GM23338 (cell line): ENCODE measurements at regions not wholly inside any gene's neighbourhood (a gene's known extent, or its start where the extent isn't known, plus 50 kb on each side); places are given as distances from the start of the nearest gene placed in this dataset.

Experiments
- ATAC-seq: fragments of 200-7000 bp; cut with Tn5 transposase; 3 replicates; pipeline ENCODE4 v1.9.1; 2020
- DNase-seq: peaks from one replicate; pipeline ENCODE4 v3.0.0-alpha.2; 2015; ENCODE audit warnings: low spot score
- H2AFZ ChIP-seq: fragments of 200-600 bp; sonication (generic); 2 replicates; pipeline ENCODE4 v1.8.0; 2016; ENCODE audit warnings: antibody characterized with exemption, mild to moderate bottlenecking, moderate library complexity
- H3F3A ChIP-seq: fragments of 200-600 bp; sonication (generic); replicated peaks from 2 replicates; pipeline ENCODE4 v1.8.0; 2017; ENCODE audit warnings: antibody characterized with exemption, mixed run types, low read depth
- H3K27ac ChIP-seq: fragments of 200-600 bp; sonication (generic); 2 replicates; pipeline ENCODE4 v1.6.1; 2016; ENCODE audit warnings: low read depth
- H3K27me3 ChIP-seq: fragments of 200-600 bp; sonication (generic); 2 replicates; pipeline ENCODE4 v1.8.0; 2016; ENCODE audit warnings: mild to moderate bottlenecking, mixed run types, moderate library complexity; ENCODE audit not compliant: insufficient read depth
- H3K36me3 ChIP-seq: fragments of 200-600 bp; sonication (generic); 2 replicates; pipeline ENCODE4 v1.8.0; 2016; ENCODE audit warnings: mild to moderate bottlenecking; ENCODE audit not compliant: insufficient read depth
- H3K4me1 ChIP-seq: fragments of 200-600 bp; sonication (generic); 2 replicates; pipeline ENCODE4 v1.8.0; 2016; ENCODE audit warnings: mild to moderate bottlenecking, moderate library complexity; ENCODE audit not compliant: insufficient read depth
- H3K4me2 ChIP-seq: fragments of 200-600 bp; sonication (generic); 2 replicates; pipeline ENCODE4 v1.7.1; 2017; ENCODE audit warnings: mixed run types
- H3K4me3 ChIP-seq: fragments of 200-600 bp; sonication (generic); 2 replicates; pipeline ENCODE4 v1.6.1; 2016; ENCODE audit warnings: mixed run types
- H3K79me2 ChIP-seq: fragments of 200-600 bp; sonication (generic); replicated peaks from 2 replicates; pipeline ENCODE4 v1.8.0; 2017; ENCODE audit warnings: mild to moderate bottlenecking; ENCODE audit not compliant: insufficient read depth
- H3K9me2 ChIP-seq: fragments of 200-600 bp; sonication (generic); 2 replicates; pipeline ENCODE4 v1.8.0; 2017; ENCODE audit not compliant: insufficient read depth
- H4K20me1 ChIP-seq: fragments of 200-600 bp; sonication (generic); replicated peaks from 2 replicates; pipeline ENCODE4 v1.8.0; 2017; ENCODE audit warnings: mild to moderate bottlenecking; ENCODE audit not compliant: insufficient read depth
- H3K27ac Mint-ChIP-seq: 2 replicates; pipeline ENCODE4 v1.8.0; 2020; ENCODE audit warnings: inconsistent platforms, mild to moderate bottlenecking, moderate library complexity, mixed read lengths
- H3K27me3 Mint-ChIP-seq: 3 replicates; pipeline ENCODE4 v1.8.0; 2022; ENCODE audit warnings: low read depth, mild to moderate bottlenecking, moderate library complexity, mixed read lengths, inconsistent platforms; ENCODE audit not compliant: insufficient read depth, poor library complexity
- H3K36me3 Mint-ChIP-seq: 3 replicates; pipeline ENCODE4 v1.8.0; 2021; ENCODE audit warnings: low read depth, mild to moderate bottlenecking, inconsistent platforms, moderate library complexity, mixed read lengths
- H3K4me1 Mint-ChIP-seq: 3 replicates; pipeline ENCODE4 v1.8.0; 2020; ENCODE audit warnings: mild to moderate bottlenecking, inconsistent platforms, mixed read lengths
- H3K4me3 Mint-ChIP-seq: 3 replicates; pipeline ENCODE4 v1.8.0; 2021; ENCODE audit warnings: moderate library complexity, mild to moderate bottlenecking, inconsistent platforms, mixed read lengths
- H3K9me3 Mint-ChIP-seq: 3 replicates; pipeline ENCODE4 v1.8.0; 2020; ENCODE audit warnings: moderate library complexity, mild to moderate bottlenecking, inconsistent platforms, mixed read lengths
- CREB1 ChIP-seq: fragments of 250-450 bp; sonication (Bioruptor Pico); IDR thresholded peaks from 2 replicates; pipeline ENCODE4 v1.5.0; 2020; ENCODE audit warnings: low read depth, mild to moderate bottlenecking, moderate library complexity
- EZH2 ChIP-seq: fragments of 200-600 bp; sonication (generic); IDR thresholded peaks from one replicate; pipeline ENCODE4 v1.8.0; 2017; ENCODE audit warnings: antibody characterized with exemption, mild to moderate bottlenecking, low read depth; ENCODE audit not compliant: unreplicated experiment
- EZH2phosphoT487 ChIP-seq: fragments of 200-600 bp; sonication (generic); IDR thresholded peaks from one replicate; pipeline ENCODE4 v1.8.1; 2018; ENCODE audit warnings: antibody characterized with exemption; ENCODE audit not compliant: unreplicated experiment
- JUNB ChIP-seq: IDR thresholded peaks from one replicate; pipeline ENCODE4 v1.6.1; 2016; ENCODE audit warnings: antibody characterized with exemption; ENCODE audit not compliant: unreplicated experiment
- NANOG ChIP-seq: IDR thresholded peaks from 2 replicates; pipeline ENCODE4 v1.6.1; 2016; ENCODE audit warnings: antibody characterized with exemption, borderline replicate concordance
- STAT1 ChIP-seq: IDR thresholded peaks from one replicate; pipeline ENCODE4 v1.6.1; 2016; ENCODE audit warnings: antibody characterized with exemption; ENCODE audit not compliant: unreplicated experiment
- ZNF331 ChIP-seq: fragments of 250-450 bp; sonication (Bioruptor Pico); IDR thresholded peaks from 2 replicates; pipeline ENCODE4 v1.5.0; 2020; ENCODE audit warnings: low read depth, mild to moderate bottlenecking, moderate library complexity
- TF ChIP-seq, protein P1 (sequence below), 2 experiments: fragments of 200-600 bp in 1 of 2; sonication (generic) in 1 of 2; conservative IDR thresholded peaks; 2 replicates each; pipeline versions ENCODE4 v1.5.1 to v1.6.1; 2016 to 2017; ENCODE audit warnings: antibody characterized with exemption in 2 of 2, low read depth in 2 of 2, mild to moderate bottlenecking in 2 of 2, moderate library complexity in 1 of 2
- TF ChIP-seq, protein P2 (sequence below): IDR thresholded peaks from 2 replicates; pipeline ENCODE4 v1.6.1; 2016; ENCODE audit warnings: antibody characterized with exemption
- TF ChIP-seq, protein P3 (sequence below): IDR thresholded peaks from one replicate; pipeline ENCODE4 v1.6.1; 2018; ENCODE audit warnings: antibody characterized with exemption; ENCODE audit not compliant: unreplicated experiment

DNA sequence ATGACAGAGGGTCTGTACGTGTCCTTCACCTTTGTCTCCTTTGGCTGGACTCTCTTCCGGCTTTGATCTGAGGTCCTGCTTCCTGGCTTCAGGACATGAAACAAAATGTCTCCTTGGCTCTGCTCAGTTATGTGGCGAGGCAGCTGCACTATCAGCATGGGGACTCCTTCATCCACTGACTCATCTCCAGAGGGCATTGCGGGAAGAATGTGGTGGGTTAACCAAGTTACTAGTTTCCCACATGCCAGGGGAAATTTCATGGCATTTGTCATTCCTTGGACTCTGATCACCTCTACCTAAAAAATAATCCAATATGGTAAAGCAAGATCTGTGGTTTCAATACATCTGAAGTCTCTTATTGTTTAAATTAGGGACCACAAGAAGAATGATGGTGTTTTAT is 259.7 kb downstream of the MED10 start:
- no peaks in the 10 kb centered on the region; the same call in 2 of the 3 replicates for H3K4me1 Mint-ChIP-seq
- Histone ChIP-seq H3K36me3 (no peaks in the 10 kb centered on the region), H3F3A (no peaks in the 10 kb centered on the region), H3K9me2 (no peaks in the 10 kb centered on the region; the same call in 1 of the 2 replicates), H3K79me2 (no peaks in the 10 kb centered on the region), H3K27ac (no peak overlapping the region), H3K4me3 (no peak overlapping the region), H3K4me1 (no peaks in the 10 kb centered on the region), H3K27me3 (no peaks in the 10 kb centered on the region), H4K20me1 (no peaks in the 10 kb centered on the region), H3K4me2 (no peak overlapping the region), H2AFZ (no peak overlapping the region)
- TF ChIP-seq, protein P1, sequence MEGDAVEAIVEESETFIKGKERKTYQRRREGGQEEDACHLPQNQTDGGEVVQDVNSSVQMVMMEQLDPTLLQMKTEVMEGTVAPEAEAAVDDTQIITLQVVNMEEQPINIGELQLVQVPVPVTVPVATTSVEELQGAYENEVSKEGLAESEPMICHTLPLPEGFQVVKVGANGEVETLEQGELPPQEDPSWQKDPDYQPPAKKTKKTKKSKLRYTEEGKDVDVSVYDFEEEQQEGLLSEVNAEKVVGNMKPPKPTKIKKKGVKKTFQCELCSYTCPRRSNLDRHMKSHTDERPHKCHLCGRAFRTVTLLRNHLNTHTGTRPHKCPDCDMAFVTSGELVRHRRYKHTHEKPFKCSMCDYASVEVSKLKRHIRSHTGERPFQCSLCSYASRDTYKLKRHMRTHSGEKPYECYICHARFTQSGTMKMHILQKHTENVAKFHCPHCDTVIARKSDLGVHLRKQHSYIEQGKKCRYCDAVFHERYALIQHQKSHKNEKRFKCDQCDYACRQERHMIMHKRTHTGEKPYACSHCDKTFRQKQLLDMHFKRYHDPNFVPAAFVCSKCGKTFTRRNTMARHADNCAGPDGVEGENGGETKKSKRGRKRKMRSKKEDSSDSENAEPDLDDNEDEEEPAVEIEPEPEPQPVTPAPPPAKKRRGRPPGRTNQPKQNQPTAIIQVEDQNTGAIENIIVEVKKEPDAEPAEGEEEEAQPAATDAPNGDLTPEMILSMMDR (conservative IDR thresholded peaks at IDR 0.05; ENCODE audit: low read depth in 2 of 2), result no peak
- TF ChIP-seq, protein P2, sequence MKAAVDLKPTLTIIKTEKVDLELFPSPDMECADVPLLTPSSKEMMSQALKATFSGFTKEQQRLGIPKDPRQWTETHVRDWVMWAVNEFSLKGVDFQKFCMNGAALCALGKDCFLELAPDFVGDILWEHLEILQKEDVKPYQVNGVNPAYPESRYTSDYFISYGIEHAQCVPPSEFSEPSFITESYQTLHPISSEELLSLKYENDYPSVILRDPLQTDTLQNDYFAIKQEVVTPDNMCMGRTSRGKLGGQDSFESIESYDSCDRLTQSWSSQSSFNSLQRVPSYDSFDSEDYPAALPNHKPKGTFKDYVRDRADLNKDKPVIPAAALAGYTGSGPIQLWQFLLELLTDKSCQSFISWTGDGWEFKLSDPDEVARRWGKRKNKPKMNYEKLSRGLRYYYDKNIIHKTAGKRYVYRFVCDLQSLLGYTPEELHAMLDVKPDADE, result no peak
- no peak for TF ChIP-seq ZNF331 (CRISPR knock-in tag)
- TF ChIP-seq EZH2phosphoT487, result no peak
- no peak for TF ChIP-seq STAT1
- TF ChIP-seq, protein P3, sequence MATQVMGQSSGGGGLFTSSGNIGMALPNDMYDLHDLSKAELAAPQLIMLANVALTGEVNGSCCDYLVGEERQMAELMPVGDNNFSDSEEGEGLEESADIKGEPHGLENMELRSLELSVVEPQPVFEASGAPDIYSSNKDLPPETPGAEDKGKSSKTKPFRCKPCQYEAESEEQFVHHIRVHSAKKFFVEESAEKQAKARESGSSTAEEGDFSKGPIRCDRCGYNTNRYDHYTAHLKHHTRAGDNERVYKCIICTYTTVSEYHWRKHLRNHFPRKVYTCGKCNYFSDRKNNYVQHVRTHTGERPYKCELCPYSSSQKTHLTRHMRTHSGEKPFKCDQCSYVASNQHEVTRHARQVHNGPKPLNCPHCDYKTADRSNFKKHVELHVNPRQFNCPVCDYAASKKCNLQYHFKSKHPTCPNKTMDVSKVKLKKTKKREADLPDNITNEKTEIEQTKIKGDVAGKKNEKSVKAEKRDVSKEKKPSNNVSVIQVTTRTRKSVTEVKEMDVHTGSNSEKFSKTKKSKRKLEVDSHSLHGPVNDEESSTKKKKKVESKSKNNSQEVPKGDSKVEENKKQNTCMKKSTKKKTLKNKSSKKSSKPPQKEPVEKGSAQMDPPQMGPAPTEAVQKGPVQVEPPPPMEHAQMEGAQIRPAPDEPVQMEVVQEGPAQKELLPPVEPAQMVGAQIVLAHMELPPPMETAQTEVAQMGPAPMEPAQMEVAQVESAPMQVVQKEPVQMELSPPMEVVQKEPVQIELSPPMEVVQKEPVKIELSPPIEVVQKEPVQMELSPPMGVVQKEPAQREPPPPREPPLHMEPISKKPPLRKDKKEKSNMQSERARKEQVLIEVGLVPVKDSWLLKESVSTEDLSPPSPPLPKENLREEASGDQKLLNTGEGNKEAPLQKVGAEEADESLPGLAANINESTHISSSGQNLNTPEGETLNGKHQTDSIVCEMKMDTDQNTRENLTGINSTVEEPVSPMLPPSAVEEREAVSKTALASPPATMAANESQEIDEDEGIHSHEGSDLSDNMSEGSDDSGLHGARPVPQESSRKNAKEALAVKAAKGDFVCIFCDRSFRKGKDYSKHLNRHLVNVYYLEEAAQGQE, result no peak
- no peak for TF ChIP-seq CREB1 (CRISPR knock-in tag)
- no peak for ATAC-seq
- H3K9me3 Mint-ChIP-seq, result peaks cover 24% of the 10 kb centered on the region
- peaks cover 2% of the 10 kb centered on the region for H3K27me3 Mint-ChIP-seq
- peaks cover 7% of the 10 kb centered on the region for H3K36me3 Mint-ChIP-seq
- no peak for DNase-seq
- 0 out of 2 replicates have a peak overlapping the region, but pooled peaks have one; percentile 40 for H3K27ac Mint-ChIP-seq
- H3K4me3 Mint-ChIP-seq, result no peak overlapping the region

DNA sequence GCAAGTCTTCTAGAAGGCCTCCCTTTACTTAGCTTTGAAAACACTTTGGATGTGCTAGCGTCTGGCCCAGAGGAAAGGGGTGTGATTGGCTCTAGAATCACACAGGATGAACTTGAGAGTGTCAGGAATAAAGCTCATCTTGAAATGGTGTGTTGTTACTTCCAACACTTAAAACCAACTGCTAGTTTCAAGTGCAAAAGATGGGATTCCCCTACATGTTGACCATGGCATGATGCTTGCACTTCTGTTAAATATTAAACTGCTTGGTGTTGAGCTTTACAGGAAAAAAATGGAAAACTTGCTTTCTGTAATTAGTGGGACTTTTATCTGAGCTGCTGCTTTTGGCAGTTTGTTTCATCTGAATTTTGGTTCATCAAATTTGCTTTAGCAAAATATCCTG is 261.1 kb downstream of the MED10 start:
- no peaks in the 10 kb centered on the region; the same call in 2 of the 3 replicates for H3K36me3 Mint-ChIP-seq
- peaks cover 9% of the 10 kb centered on the region; the same call in 1 of the 3 replicates for H3K9me3 Mint-ChIP-seq
- Histone ChIP-seq H3K4me1 (no peaks in the 10 kb centered on the region), H2AFZ (no peak overlapping the region), H3K27ac (no peak overlapping the region), H3K4me2 (no peak overlapping the region), H3K27me3 (no peaks in the 10 kb centered on the region), H3K79me2 (no peaks in the 10 kb centered on the region), H4K20me1 (no peaks in the 10 kb centered on the region), H3K4me3 (no peak overlapping the region), H3F3A (no peaks in the 10 kb centered on the region), H3K36me3 (no peaks in the 10 kb centered on the region), H3K9me2 (peaks cover 9% of the 10 kb centered on the region; the same call in 1 of the 2 replicates)
- ATAC-seq (no peak), DNase-seq (no peak)
- H3K27me3 Mint-ChIP-seq, result peaks cover 2% of the 10 kb centered on the region
- H3K27ac Mint-ChIP-seq, result no peak overlapping the region
- TF ChIP-seq EZH2 (no peak), EZH2phosphoT487 (no peak), JUNB (no peak), ZNF331 (CRISPR knock-in tag) (no peak), NANOG (no peak), STAT1 (no peak)
- TF ChIP-seq, protein P2, result no peak
- TF ChIP-seq, protein P1 (conservative IDR thresholded peaks at IDR 0.05; ENCODE audit: low read depth in 2 of 2), result no peak
- H3K4me3 Mint-ChIP-seq, result no peak overlapping the region
- no peaks in the 10 kb centered on the region; the same call in 2 of the 3 replicates for H3K4me1 Mint-ChIP-seq
